Keratinocyte (primary cell): ENCODE measurements at regions not wholly inside any gene's neighbourhood (a gene's known extent, or its start where the extent isn't known, plus 50 kb on each side); places are given as distances from the start of the nearest gene placed in this dataset.

ENCODE experiments used
- DNase-seq: peaks from one replicate; pipeline ENCODE4 v3.0.0-alpha.2; 2011; ENCODE audit warnings: low read depth, missing footprints, low spot score
- FAIRE-seq: peaks from 2 replicates; lab custom pipeline; 2011; peaks lifted over from hg19 to GRCh38; lab: Jason Lieb, UNC
- H2AFZ ChIP-seq: 2 replicates; pipeline ENCODE4 v1.6.0; 2012; ENCODE audit warnings: low read length, control low read depth, inconsistent platforms; ENCODE audit not compliant: control insufficient read depth
- H3K27ac ChIP-seq: 2 replicates; pipeline ENCODE4 v1.5.1; 2011; ENCODE audit warnings: low read length; ENCODE audit not compliant: control insufficient read depth, insufficient read depth
- H3K27me3 ChIP-seq: 3 replicates; pipeline ENCODE4 v1.6.0; 2011; ENCODE audit warnings: low read length; ENCODE audit not compliant: control insufficient read depth, insufficient read depth; ENCODE audit errors: extremely low read depth
- H3K36me3 ChIP-seq, 2 experiments: 2 replicates in 1 of 2; 3 replicates in 1 of 2; pipeline ENCODE4 v1.5.1; 2011; ENCODE audit warnings: low read length in 2 of 2, mild to moderate bottlenecking in 1 of 2; ENCODE audit not compliant: control insufficient read depth in 2 of 2, insufficient read depth in 2 of 2; ENCODE audit errors: extremely low read depth in 1 of 2
- H3K4me1 ChIP-seq: 3 replicates; pipeline ENCODE4 v1.5.1; 2011; ENCODE audit warnings: low read length; ENCODE audit not compliant: control insufficient read depth, insufficient read depth; ENCODE audit errors: extremely low read depth
- H3K4me2 ChIP-seq: 3 replicates; pipeline ENCODE4 v1.6.0; 2011; ENCODE audit warnings: low read depth, low read length; ENCODE audit not compliant: control insufficient read depth, insufficient read depth; ENCODE audit errors: extremely low read depth
- H3K4me3 ChIP-seq, 3 experiments: fragments of 200-600 bp in 1 of 3; sonication (generic) in 1 of 3; 2 replicates in 2 of 3; 3 replicates in 1 of 3; pipeline ENCODE4 v1.5.1; 2011 to 2016; ENCODE audit warnings: low read length in 3 of 3, mild to moderate bottlenecking in 3 of 3, control low read depth in 2 of 3, inconsistent platforms in 1 of 3, low read depth in 1 of 3, mixed read lengths in 1 of 3, mixed run types in 1 of 3, moderate library complexity in 1 of 3; ENCODE audit not compliant: control insufficient read depth in 2 of 3, insufficient read depth in 2 of 3; ENCODE audit errors: extremely low read depth in 1 of 3
- H3K79me2 ChIP-seq: 2 replicates; pipeline ENCODE4 v1.6.0; 2012; ENCODE audit warnings: low read length; ENCODE audit not compliant: control insufficient read depth, insufficient read depth
- H3K9ac ChIP-seq: 3 replicates; pipeline ENCODE4 v1.6.0; 2011; ENCODE audit warnings: low read length; ENCODE audit not compliant: control insufficient read depth, insufficient read depth; ENCODE audit errors: extremely low read depth
- H3K9me1 ChIP-seq: 3 replicates; pipeline ENCODE4 v1.6.0; 2011; ENCODE audit warnings: low read length; ENCODE audit not compliant: control insufficient read depth, insufficient read depth; ENCODE audit errors: extremely low read depth
- H3K9me3 ChIP-seq: 2 replicates; pipeline ENCODE4 v1.5.1; 2012; ENCODE audit warnings: low read depth, low read length; ENCODE audit not compliant: control insufficient read depth
- H4K20me1 ChIP-seq: 3 replicates; pipeline ENCODE4 v1.6.0; 2011; ENCODE audit warnings: low read length; ENCODE audit not compliant: control insufficient read depth, insufficient read depth; ENCODE audit errors: extremely low read depth
- EZH2 ChIP-seq: IDR thresholded peaks from one replicate; pipeline ENCODE4 v1.6.1; 2012; ENCODE audit warnings: inconsistent platforms, mild to moderate bottlenecking, low read length, moderate library complexity
- dilution Hi-C: fragments of 300-500 bp; cut with MboI; formaldehyde crosslinking; loops from one replicate; pipeline ENCODE4 v1.7.0; 2020; ENCODE audit warnings: low sequenced_read_pairs; ENCODE audit not compliant: extremely low pct_ligation_motif_present
- TF ChIP-seq, protein P1 (sequence below), 3 experiments: IDR thresholded peaks in 1 of 3; conservative IDR thresholded peaks in 1 of 3; optimal IDR thresholded peaks in 1 of 3; 2 replicates in 2 of 3; 3 replicates in 1 of 3; pipeline versions ENCODE3 to v1.5.1; 2011; ENCODE audit warnings: low read length in 3 of 3, mild to moderate bottlenecking in 3 of 3, moderate library complexity in 2 of 3, control low read depth in 1 of 3, inconsistent platforms in 1 of 3; ENCODE audit not compliant: insufficient read depth in 2 of 3; ENCODE audit errors: extremely low read depth in 1 of 3

DNA sequence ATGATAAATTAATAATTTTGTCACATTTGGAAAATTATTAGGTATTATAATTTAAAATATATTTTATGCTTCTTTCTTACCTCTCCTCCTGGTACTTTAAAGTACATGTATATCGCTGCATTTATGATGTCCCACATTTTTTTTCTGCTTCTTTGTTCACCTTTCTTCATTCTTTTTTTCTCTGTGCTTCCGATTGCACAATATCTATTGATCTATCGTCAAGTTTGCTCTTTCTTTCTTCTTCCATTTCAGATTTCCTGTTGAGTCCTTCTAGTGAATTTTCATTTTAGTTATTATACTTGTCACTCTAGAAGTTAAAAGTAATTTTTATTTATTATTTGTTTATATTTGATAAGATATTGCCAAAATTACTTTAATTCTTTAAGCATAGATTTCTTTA, 441.0 kb upstream of the HS3ST5 start:
- Histone ChIP-seq H3K4me1 (peaks cover 15% of the 10 kb centered on the region), H4K20me1 (no peaks in the 10 kb centered on the region), H3K9ac (no peak overlapping the region), H2AFZ (no peak overlapping the region), H3K4me2 (no peak overlapping the region), H3K79me2 (no peaks in the 10 kb centered on the region), H3K9me3 (peaks cover 12% of the 10 kb centered on the region), H3K27ac (no peak overlapping the region), H3K27me3 (no peaks in the 10 kb centered on the region), H3K36me3 (no peaks in the 10 kb centered on the region), H3K9me1 (no peaks in the 10 kb centered on the region), H3K4me3 (no peak overlapping the region)
- DNase-seq (no peak), FAIRE-seq (no peak)
- TF ChIP-seq, protein P1, sequence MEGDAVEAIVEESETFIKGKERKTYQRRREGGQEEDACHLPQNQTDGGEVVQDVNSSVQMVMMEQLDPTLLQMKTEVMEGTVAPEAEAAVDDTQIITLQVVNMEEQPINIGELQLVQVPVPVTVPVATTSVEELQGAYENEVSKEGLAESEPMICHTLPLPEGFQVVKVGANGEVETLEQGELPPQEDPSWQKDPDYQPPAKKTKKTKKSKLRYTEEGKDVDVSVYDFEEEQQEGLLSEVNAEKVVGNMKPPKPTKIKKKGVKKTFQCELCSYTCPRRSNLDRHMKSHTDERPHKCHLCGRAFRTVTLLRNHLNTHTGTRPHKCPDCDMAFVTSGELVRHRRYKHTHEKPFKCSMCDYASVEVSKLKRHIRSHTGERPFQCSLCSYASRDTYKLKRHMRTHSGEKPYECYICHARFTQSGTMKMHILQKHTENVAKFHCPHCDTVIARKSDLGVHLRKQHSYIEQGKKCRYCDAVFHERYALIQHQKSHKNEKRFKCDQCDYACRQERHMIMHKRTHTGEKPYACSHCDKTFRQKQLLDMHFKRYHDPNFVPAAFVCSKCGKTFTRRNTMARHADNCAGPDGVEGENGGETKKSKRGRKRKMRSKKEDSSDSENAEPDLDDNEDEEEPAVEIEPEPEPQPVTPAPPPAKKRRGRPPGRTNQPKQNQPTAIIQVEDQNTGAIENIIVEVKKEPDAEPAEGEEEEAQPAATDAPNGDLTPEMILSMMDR (optimal IDR thresholded peaks at IDR 0.05 in 1 of 3, IDR thresholded peaks at IDR 0.05 in 1 of 3, conservative IDR thresholded peaks at IDR 0.05 in 1 of 3; ENCODE audit: extremely low read depth in 1 of 3, insufficient read depth in 2 of 3, low read length in 3 of 3) = no peak
- TF ChIP-seq EZH2 = no peak
- dilution Hi-C loops = no loop called here

DNA sequence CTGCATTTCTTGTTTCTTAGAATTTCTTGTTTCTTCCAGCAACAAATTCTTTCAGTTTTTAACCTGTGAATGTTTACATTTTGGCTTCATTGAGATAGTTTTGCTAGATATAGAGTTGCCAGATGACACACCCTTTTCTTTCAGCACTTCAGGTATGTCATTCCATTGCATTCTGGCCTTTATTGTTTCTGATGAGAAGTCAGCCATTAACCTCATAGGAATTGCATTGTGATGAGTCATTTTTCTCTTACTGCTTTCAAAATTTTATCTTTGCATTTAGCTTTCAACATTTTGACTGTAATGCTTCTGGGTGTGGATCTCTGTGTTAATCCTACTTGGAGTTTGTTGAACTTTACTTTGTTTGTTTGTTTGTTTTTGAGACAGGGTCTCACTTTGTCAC, 440.3 kb upstream of the HS3ST5 start:
- Histone ChIP-seq H3K9ac (no peak overlapping the region), H3K36me3 (no peaks in the 10 kb centered on the region), H3K9me1 (no peaks in the 10 kb centered on the region), H3K4me3 (no peak overlapping the region), H3K9me3 (peaks cover 12% of the 10 kb centered on the region), H3K79me2 (no peaks in the 10 kb centered on the region), H3K27ac (no peak overlapping the region), H3K27me3 (no peaks in the 10 kb centered on the region), H2AFZ (no peak overlapping the region), H3K4me1 (peaks cover 15% of the 10 kb centered on the region), H3K4me2 (no peak overlapping the region), H4K20me1 (no peaks in the 10 kb centered on the region)
- DNase-seq (peak; percentile 49), FAIRE-seq (peak; percentile 84)
- dilution Hi-C loops = no loop called here
- TF ChIP-seq, protein P1 (optimal IDR thresholded peaks at IDR 0.05 in 1 of 3, IDR thresholded peaks at IDR 0.05 in 1 of 3, conservative IDR thresholded peaks at IDR 0.05 in 1 of 3; ENCODE audit: extremely low read depth in 1 of 3, insufficient read depth in 2 of 3, low read length in 3 of 3) = no peak
- TF ChIP-seq EZH2 = no peak
